Natural killer cell (primary cell): ENCODE measurements at regions not wholly inside any gene's neighbourhood (a gene's known extent, or its start where the extent isn't known, plus 50 kb on each side); places are given as distances from the start of the nearest gene placed in this dataset.

Experiments used
- ATAC-seq, 3 donors: fragments of 150-1000 bp in 2 of 3; fragments of 200-7000 bp in 1 of 3; cut with Tn5 transposase; 1 replicate in 1 of 3; 2 replicates in 2 of 3; pipeline ENCODE4 v1.10.0; 2021; ENCODE audit warnings: mild to moderate bottlenecking in 2 of 3, moderate library complexity in 2 of 3
- DNase-seq, 2 donors: peaks; one replicate each; pipeline versions ENCODE4 v3.0.0 to v3.0.0-alpha.2; 2013 to 2021; ENCODE audit warnings: mixed read lengths in 1 of 2
- H3K27ac ChIP-seq: one replicate; pipeline ENCODE4 v1.5.1; 2013; ENCODE audit warnings: mild to moderate bottlenecking, low read length
- H3K27me3 ChIP-seq: one replicate; pipeline ENCODE4 v1.6.1; 2013; ENCODE audit warnings: low read length; ENCODE audit not compliant: control insufficient read depth, insufficient read depth
- H3K36me3 ChIP-seq: one replicate; pipeline ENCODE4 v1.6.1; 2013; ENCODE audit warnings: low read length; ENCODE audit not compliant: control insufficient read depth, insufficient read depth
- H3K4me1 ChIP-seq: one replicate; pipeline ENCODE4 v1.6.1; 2013; ENCODE audit warnings: low read length; ENCODE audit not compliant: control insufficient read depth, insufficient read depth
- H3K4me3 ChIP-seq: one replicate; pipeline ENCODE4 v1.5.1; 2013; ENCODE audit warnings: low read length
- H3K9me3 ChIP-seq: one replicate; pipeline ENCODE4 v1.6.1; 2013; ENCODE audit warnings: low read length; ENCODE audit not compliant: control insufficient read depth, insufficient read depth
- H3K27ac Mint-ChIP-seq, 2 donors: one replicate each; pipeline ENCODE4 v1.8.0; 2022; ENCODE audit warnings: mild to moderate bottlenecking in 2 of 2, mixed read lengths in 2 of 2, moderate library complexity in 1 of 2
- H3K27me3 Mint-ChIP-seq, 2 donors: one replicate each; pipeline ENCODE4 v1.8.0; 2022; ENCODE audit warnings: low read depth in 2 of 2, mixed read lengths in 2 of 2
- H3K36me3 Mint-ChIP-seq: one replicate; pipeline ENCODE4 v1.8.0; 2022; ENCODE audit warnings: mixed read lengths
- H3K4me1 Mint-ChIP-seq, 2 donors: one replicate each; pipeline ENCODE4 v1.8.0; 2022; ENCODE audit warnings: mixed read lengths in 2 of 2
- H3K4me3 Mint-ChIP-seq: one replicate; pipeline ENCODE4 v1.8.0; 2022; ENCODE audit warnings: mild to moderate bottlenecking, moderate library complexity, mixed read lengths
- H3K9me3 Mint-ChIP-seq, 2 donors: one replicate each; pipeline ENCODE4 v1.8.0; 2022; ENCODE audit warnings: mixed read lengths in 2 of 2
- CTCF ChIP-seq: fragments of 200-600 bp; IDR thresholded peaks from one replicate; pipeline ENCODE4 v1.8.0; 2022; ENCODE audit warnings: antibody characterized with exemption
- WGBS: methylation state at CpG from one replicate; pipeline ENCODE4 v1.1.7; 2013; ENCODE audit warnings: missing lambda C conversion rate; ENCODE audit not compliant: insufficient coverage; 5-methylcytosine and 5-hydroxymethylcytosine counted together
- intact Hi-C: fragments of 100-400 bp; cut with micrococcal nuclease; formaldehyde crosslinking; loops from one replicate; pipeline ENCODE4 v1.14.2; 2022

GRCh38 chr15:47529241-47529640 is 188.1 kb upstream of the SEMA6D start:
- no peak for TF ChIP-seq CTCF
- Mint-ChIP-seq H3K4me1 (peaks cover 9 to 28% of the 10 kb centered on the region in 2 donors), H3K9me3 (peaks cover 2 to 7% of the 10 kb centered on the region in 2 donors), H3K27me3 (no peaks in the 10 kb centered on the region), H3K36me3 (peaks cover 8% of the 10 kb centered on the region), H3K27ac (no peak overlapping the region), H3K4me3 (no peak overlapping the region)
- Histone ChIP-seq H3K4me1 (no peaks in the 10 kb centered on the region), H3K27ac (no peak overlapping the region), H3K36me3 (no peaks in the 10 kb centered on the region), H3K4me3 (no peak overlapping the region), H3K9me3 (no peaks in the 10 kb centered on the region), H3K27me3 (no peaks in the 10 kb centered on the region)
- intact Hi-C loops = no loop called here
- WGBS = 75% methylated on average over 1 of the region's 1 CpG
- DNase-seq = no peak
- ATAC-seq = no peak

GRCh38 chr15:47534673-47535072 is 182.6 kb upstream of the SEMA6D start:
- Mint-ChIP-seq H3K4me3 (no peak overlapping the region), H3K27me3 (peaks cover 0 to 19% of the 10 kb centered on the region in 2 donors), H3K27ac (no peak overlapping the region), H3K36me3 (peaks cover 8% of the 10 kb centered on the region), H3K4me1 (peaks cover 9 to 27% of the 10 kb centered on the region in 2 donors), H3K9me3 (peaks cover 6 to 7% of the 10 kb centered on the region in 2 donors)
- H3K4me3 ChIP-seq = no peak overlapping the region
- DNase-seq = no peak
- H3K4me1 ChIP-seq = no peaks in the 10 kb centered on the region
- no peak for ATAC-seq
- no peaks in the 10 kb centered on the region for H3K36me3 ChIP-seq
- intact Hi-C loops = no loop called here
- WGBS = 97% methylated on average over 2 of the region's 2 CpGs
- TF ChIP-seq CTCF = no peak
- H3K27me3 ChIP-seq = no peaks in the 10 kb centered on the region
- H3K9me3 ChIP-seq = no peaks in the 10 kb centered on the region
- H3K27ac ChIP-seq = no peak overlapping the region

GRCh38 chr15:47541562-47541961 is 175.7 kb upstream of the SEMA6D start:
- Mint-ChIP-seq H3K27me3 (peaks cover 0 to 17% of the 10 kb centered on the region in 2 donors), H3K9me3 (peaks cover 6 to 8% of the 10 kb centered on the region in 2 donors), H3K27ac (no peak overlapping the region), H3K36me3 (no peaks in the 10 kb centered on the region), H3K4me3 (no peak overlapping the region), H3K4me1 (no peaks in the 10 kb centered on the region)
- Histone ChIP-seq H3K27me3 (no peaks in the 10 kb centered on the region), H3K27ac (no peak overlapping the region), H3K4me1 (no peaks in the 10 kb centered on the region), H3K9me3 (peaks cover 3% of the 10 kb centered on the region), H3K36me3 (no peaks in the 10 kb centered on the region), H3K4me3 (no peak overlapping the region)
- WGBS = 90% methylated on average over 2 of the region's 2 CpGs
- no peak for ATAC-seq
- DNase-seq = no peak
- no peak for TF ChIP-seq CTCF
- intact Hi-C loops = no loop called here

- peaks cover 6 to 8% of the 10 kb centered on the region in 2 donors for H3K9me3 Mint-ChIP-seq
- 82% methylated on average over 2 of the region's 2 CpGs for WGBS
- no peak for TF ChIP-seq CTCF
- no peak overlapping the region for H3K27ac Mint-ChIP-seq
- ATAC-seq (no peak), DNase-seq (no peak)
- intact Hi-C loops = no loop called here
- Histone ChIP-seq H3K36me3 (no peaks in the 10 kb centered on the region), H3K4me1 (no peaks in the 10 kb centered on the region), H3K4me3 (no peak overlapping the region), H3K27ac (no peak overlapping the region), H3K27me3 (no peaks in the 10 kb centered on the region), H3K9me3 (peaks cover 3% of the 10 kb centered on the region)
- peaks cover 0 to 2% of the 10 kb centered on the region in 2 donors for H3K4me1 Mint-ChIP-seq
- H3K27me3 Mint-ChIP-seq = peaks cover 0 to 11% of the 10 kb centered on the region in 2 donors
- H3K36me3 Mint-ChIP-seq = no peaks in the 10 kb centered on the region
- no peak overlapping the region for H3K4me3 Mint-ChIP-seq
Observed at GRCh38 chr15:47542312-47542989, 174.9 kb upstream of the SEMA6D start.
